ENCODE measurements at regions not wholly inside any gene's neighbourhood (a gene's known extent, or its start where the extent isn't known, plus 50 kb on each side); places are given as distances from the start of the nearest gene placed in this dataset.

GRCh38 chr3:118544458-118544857, 490.2 kb downstream of the IGSF11 start:
- H3K4me3 ChIP-seq (ENCODE audit: low read length): no peak overlapping the region
- no peaks in the 10 kb centered on the region for H3K27me3 ChIP-seq (ENCODE audit: control insufficient read depth in 2 of 2, insufficient read depth in 2 of 2, low read length in 2 of 2)
- H3K9me3 ChIP-seq (ENCODE audit: control insufficient read depth in 2 of 3, low read length in 3 of 3): no peaks in the 10 kb centered on the region
- peaks cover 0 to 9% (median 5%) of the 10 kb centered on the region in 11 donors for H3K9me3 Mint-ChIP-seq
- no peak overlapping the region for H3K4me3 Mint-ChIP-seq
- no peak for DNase-seq
- H3K36me3 ChIP-seq (ENCODE audit: control insufficient read depth in 2 of 3, insufficient read depth in 3 of 3, low read length in 3 of 3): no peaks in the 10 kb centered on the region
- H3K27me3 Mint-ChIP-seq: peaks cover 0 to 4% (median 0%) of the 10 kb centered on the region in 5 donors
- POLR2A ChIA-PET: no interaction called here
- H3K27ac ChIP-seq (ENCODE audit: low read depth, low read length): no peak overlapping the region
- H3K4me1 Mint-ChIP-seq: peaks cover 0 to 1% (median 0%) of the 10 kb centered on the region in 7 donors
- no peaks in the 10 kb centered on the region for H3K36me3 Mint-ChIP-seq
- H3K27ac Mint-ChIP-seq: no peak overlapping the region
- intact Hi-C loops (cut with micrococcal nuclease): no loop called here
- ATAC-seq: no peak
- CTCF ChIA-PET: no interaction called here
- H3K4me1 ChIP-seq (ENCODE audit: control insufficient read depth in 2 of 2, insufficient read depth in 2 of 2, low read length in 2 of 2): no peaks in the 10 kb centered on the region

GRCh38 chr3:118548434-118548833, 486.2 kb downstream of the IGSF11 start:
- Histone ChIP-seq H3K36me3 (ENCODE audit: control insufficient read depth in 2 of 3, insufficient read depth in 3 of 3, low read length in 3 of 3) (no peaks in the 10 kb centered on the region), H3K27ac (ENCODE audit: low read depth, low read length) (no peak overlapping the region), H3K4me1 (ENCODE audit: control insufficient read depth in 2 of 2, insufficient read depth in 2 of 2, low read length in 2 of 2) (no peaks in the 10 kb centered on the region), H3K27me3 (ENCODE audit: control insufficient read depth in 2 of 2, insufficient read depth in 2 of 2, low read length in 2 of 2) (no peaks in the 10 kb centered on the region), H3K9me3 (ENCODE audit: control insufficient read depth in 2 of 3, low read length in 3 of 3) (no peaks in the 10 kb centered on the region), H3K4me3 (ENCODE audit: low read length) (no peak overlapping the region)
- Mint-ChIP-seq H3K27me3 (peaks cover 0 to 4% (median 0%) of the 10 kb centered on the region in 5 donors), H3K27ac (no peak overlapping the region), H3K9me3 (peaks cover 0 to 9% (median 0%) of the 10 kb centered on the region in 11 donors), H3K4me3 (no peak overlapping the region), H3K36me3 (no peaks in the 10 kb centered on the region), H3K4me1 (no peaks in the 10 kb centered on the region)
- intact Hi-C loops (cut with micrococcal nuclease): no loop called here
- ChIA-PET POLR2A (no interaction called here), CTCF (no interaction called here)
- ATAC-seq: no peak
- no peak for DNase-seq

GRCh38 chr3:118550122-118550521, 484.5 kb downstream of the IGSF11 start:
- H3K27ac Mint-ChIP-seq: no peak overlapping the region
- no peaks in the 10 kb centered on the region for H3K36me3 Mint-ChIP-seq
- H3K27me3 Mint-ChIP-seq: no peaks in the 10 kb centered on the region
- CTCF ChIA-PET: no interaction called here
- no peaks in the 10 kb centered on the region for H3K4me1 Mint-ChIP-seq
- intact Hi-C loops (cut with micrococcal nuclease): no loop called here
- Histone ChIP-seq H3K4me3 (ENCODE audit: low read length) (no peak overlapping the region), H3K9me3 (ENCODE audit: control insufficient read depth in 2 of 3, low read length in 3 of 3) (no peaks in the 10 kb centered on the region), H3K4me1 (ENCODE audit: control insufficient read depth in 2 of 2, insufficient read depth in 2 of 2, low read length in 2 of 2) (no peaks in the 10 kb centered on the region), H3K27me3 (ENCODE audit: control insufficient read depth in 2 of 2, insufficient read depth in 2 of 2, low read length in 2 of 2) (no peaks in the 10 kb centered on the region), H3K36me3 (ENCODE audit: control insufficient read depth in 2 of 3, insufficient read depth in 3 of 3, low read length in 3 of 3) (no peaks in the 10 kb centered on the region), H3K27ac (ENCODE audit: low read depth, low read length) (no peak overlapping the region)
- peaks cover 0 to 6% (median 0%) of the 10 kb centered on the region in 11 donors for H3K9me3 Mint-ChIP-seq
- POLR2A ChIA-PET: no interaction called here
- no peak overlapping the region for H3K4me3 Mint-ChIP-seq
- ATAC-seq (no peak), DNase-seq (no peak)

- H3K27me3 ChIP-seq (ENCODE audit: control insufficient read depth in 2 of 2, insufficient read depth in 2 of 2, low read length in 2 of 2): no peaks in the 10 kb centered on the region
- Mint-ChIP-seq H3K4me3 (no peak overlapping the region), H3K36me3 (no peaks in the 10 kb centered on the region), H3K27ac (no peak overlapping the region), H3K27me3 (no peaks in the 10 kb centered on the region), H3K9me3 (peaks cover 0 to 4% (median 0%) of the 10 kb centered on the region in 11 donors), H3K4me1 (no peaks in the 10 kb centered on the region)
- DNase-seq (no peak), ATAC-seq (no peak)
- ChIA-PET CTCF (no interaction called here), POLR2A (no interaction called here)
- intact Hi-C loops (cut with micrococcal nuclease): no loop called here
- no peaks in the 10 kb centered on the region for H3K9me3 ChIP-seq (ENCODE audit: control insufficient read depth in 2 of 3, low read length in 3 of 3)
- no peaks in the 10 kb centered on the region for H3K36me3 ChIP-seq (ENCODE audit: control insufficient read depth in 2 of 3, insufficient read depth in 3 of 3, low read length in 3 of 3)
- H3K27ac ChIP-seq (ENCODE audit: low read depth, low read length): no peak overlapping the region
- H3K4me1 ChIP-seq (ENCODE audit: control insufficient read depth in 2 of 2, insufficient read depth in 2 of 2, low read length in 2 of 2): no peaks in the 10 kb centered on the region
- H3K4me3 ChIP-seq (ENCODE audit: low read length): no peak overlapping the region
Observed at GRCh38 chr3:118550556-118550955, 484.1 kb downstream of the IGSF11 start.

GRCh38 chr3:118554148-118554838, 480.4 kb downstream of the IGSF11 start:
- H3K4me3 ChIP-seq (ENCODE audit: low read length): no peak overlapping the region
- Mint-ChIP-seq H3K27ac (no peak overlapping the region), H3K4me1 (no peaks in the 10 kb centered on the region), H3K27me3 (no peaks in the 10 kb centered on the region), H3K4me3 (no peak overlapping the region), H3K9me3 (peaks cover 0 to 6% (median 0%) of the 10 kb centered on the region in 11 donors), H3K36me3 (no peaks in the 10 kb centered on the region)
- ChIA-PET POLR2A (no interaction called here), CTCF (no interaction called here)
- intact Hi-C loops (cut with micrococcal nuclease): no loop called here
- no peaks in the 10 kb centered on the region for H3K4me1 ChIP-seq (ENCODE audit: control insufficient read depth in 2 of 2, insufficient read depth in 2 of 2, low read length in 2 of 2)
- no peak for ATAC-seq
- no peak overlapping the region for H3K27ac ChIP-seq (ENCODE audit: low read depth, low read length)
- no peaks in the 10 kb centered on the region for H3K27me3 ChIP-seq (ENCODE audit: control insufficient read depth in 2 of 2, insufficient read depth in 2 of 2, low read length in 2 of 2)
- no peaks in the 10 kb centered on the region for H3K36me3 ChIP-seq (ENCODE audit: control insufficient read depth in 2 of 3, insufficient read depth in 3 of 3, low read length in 3 of 3)
- no peaks in the 10 kb centered on the region for H3K9me3 ChIP-seq (ENCODE audit: control insufficient read depth in 2 of 3, low read length in 3 of 3)
- DNase-seq: no peak

GRCh38 chr3:118556983-118557382, 477.7 kb downstream of the IGSF11 start:
- ChIA-PET POLR2A (no interaction called here), CTCF (no interaction called here)
- no peak overlapping the region for H3K4me3 ChIP-seq (ENCODE audit: low read length)
- no peak for DNase-seq
- H3K9me3 ChIP-seq (ENCODE audit: control insufficient read depth in 2 of 3, low read length in 3 of 3): no peaks in the 10 kb centered on the region
- no peaks in the 10 kb centered on the region for H3K4me1 Mint-ChIP-seq
- H3K4me1 ChIP-seq (ENCODE audit: control insufficient read depth in 2 of 2, insufficient read depth in 2 of 2, low read length in 2 of 2): no peaks in the 10 kb centered on the region
- no peaks in the 10 kb centered on the region for H3K36me3 Mint-ChIP-seq
- peaks cover 0 to 4% (median 0%) of the 10 kb centered on the region in 5 donors for H3K27me3 Mint-ChIP-seq
- no peak for ATAC-seq
- intact Hi-C loops (cut with micrococcal nuclease): no loop called here
- no peak overlapping the region for H3K4me3 Mint-ChIP-seq
- no peak overlapping the region for H3K27ac Mint-ChIP-seq
- no peaks in the 10 kb centered on the region for H3K27me3 ChIP-seq (ENCODE audit: control insufficient read depth in 2 of 2, insufficient read depth in 2 of 2, low read length in 2 of 2)
- H3K36me3 ChIP-seq (ENCODE audit: control insufficient read depth in 2 of 3, insufficient read depth in 3 of 3, low read length in 3 of 3): no peaks in the 10 kb centered on the region
- H3K9me3 Mint-ChIP-seq: peaks cover 0 to 10% (median 1%) of the 10 kb centered on the region in 11 donors
- H3K27ac ChIP-seq (ENCODE audit: low read depth, low read length): no peak overlapping the region

- intact Hi-C loops (cut with micrococcal nuclease): no loop called here
- CTCF ChIA-PET: no interaction called here
- H3K36me3 ChIP-seq (ENCODE audit: control insufficient read depth in 2 of 3, insufficient read depth in 3 of 3, low read length in 3 of 3): no peaks in the 10 kb centered on the region
- DNase-seq (no peak), ATAC-seq (no peak)
- POLR2A ChIA-PET: no interaction called here
- H3K36me3 Mint-ChIP-seq: no peaks in the 10 kb centered on the region
- H3K27me3 ChIP-seq (ENCODE audit: control insufficient read depth in 2 of 2, insufficient read depth in 2 of 2, low read length in 2 of 2): no peaks in the 10 kb centered on the region
- H3K9me3 Mint-ChIP-seq: peaks cover 0 to 14% (median 2%) of the 10 kb centered on the region in 11 donors
- H3K27me3 Mint-ChIP-seq: peaks cover 0 to 4% (median 0%) of the 10 kb centered on the region in 5 donors
- H3K4me3 ChIP-seq (ENCODE audit: low read length): no peak overlapping the region
- no peaks in the 10 kb centered on the region for H3K9me3 ChIP-seq (ENCODE audit: control insufficient read depth in 2 of 3, low read length in 3 of 3)
- H3K4me1 ChIP-seq (ENCODE audit: control insufficient read depth in 2 of 2, insufficient read depth in 2 of 2, low read length in 2 of 2): no peaks in the 10 kb centered on the region
- H3K27ac ChIP-seq (ENCODE audit: low read depth, low read length): no peak overlapping the region
- no peak overlapping the region for H3K4me3 Mint-ChIP-seq
- no peaks in the 10 kb centered on the region for H3K4me1 Mint-ChIP-seq
- no peak overlapping the region for H3K27ac Mint-ChIP-seq
Observed at GRCh38 chr3:118557513-118557912, 477.1 kb downstream of the IGSF11 start.

Data from naive thymus-derived CD4-positive, alpha-beta T cell (primary cell).